Esophagus squamous epithelium (tissue), 5 donors: ENCODE measurements at regions not wholly inside any gene's neighbourhood (a gene's known extent, or its start where the extent isn't known, plus 50 kb on each side); places are given as distances from the start of the nearest gene placed in this dataset.

Experiments
- DNase-seq: peaks from one replicate; lab custom pipeline; 2025; lab: John Stamatoyannopoulos, UW
- H3K27ac ChIP-seq, 4 donors: fragments of 200-600 bp; sonication (generic); one replicate each; pipeline ENCODE4 v1.5.1; 2016 to 2019; ENCODE audit warnings: mild to moderate bottlenecking in 1 of 4
- H3K27me3 ChIP-seq, 4 donors: fragments of 200-600 bp; sonication (generic); 1 replicate in 3 of 4; 2 replicates in 1 of 4; pipeline versions ENCODE4 v1.5.1 to v1.6.0; 2017 to 2021; ENCODE audit warnings: antibody characterized with exemption in 1 of 4
- H3K36me3 ChIP-seq, 3 donors: fragments of 200-600 bp; sonication (generic); one replicate each; pipeline ENCODE4 v1.5.1; 2016 to 2019
- H3K4me1 ChIP-seq, 3 donors: fragments of 200-600 bp; sonication (generic); one replicate each; pipeline ENCODE4 v1.5.1; 2017 to 2019
- H3K4me3 ChIP-seq, 4 donors: fragments of 200-600 bp; sonication (generic); 1 replicate in 3 of 4; 2 replicates in 1 of 4; pipeline ENCODE4 v1.5.1; 2016 to 2019; ENCODE audit warnings: mild to moderate bottlenecking in 2 of 4, moderate library complexity in 1 of 4
- H3K9me3 ChIP-seq, 3 donors: fragments of 200-600 bp; sonication (generic); one replicate each; pipeline ENCODE4 v1.5.1; 2016 to 2019
- CTCF ChIP-seq, 6 experiments: fragments of 450-650 bp in 4 of 6; fragments of 200-600 bp in 2 of 6; sonication (generic) in 2 of 6; IDR thresholded peaks; one replicate each; pipeline ENCODE4 v1.5.1; 2016 to 2019; ENCODE audit warnings: antibody characterized with exemption in 6 of 6, mild to moderate bottlenecking in 4 of 6, moderate library complexity in 4 of 6
- POLR2A ChIP-seq, 4 donors: fragments of 450-650 bp; IDR thresholded peaks; one replicate each; pipeline ENCODE4 v1.6.1; 2017; ENCODE audit warnings: antibody characterized with exemption in 4 of 4, mild to moderate bottlenecking in 4 of 4, moderate library complexity in 3 of 4
- WGBS, 2 donors: methylation state at CpG; one replicate each; pipeline ENCODE4 v1.1.5; 2018; 5-methylcytosine and 5-hydroxymethylcytosine counted together
- intact Hi-C: fragments of 100-400 bp; cut with DNase I; formaldehyde crosslinking; loops from one replicate; pipeline ENCODE4 v1.15.0; 2022
- donor health status: DM: yes; HTN: yes; CAD: no.

- no peaks in the 10 kb centered on the region for H3K27me3 ChIP-seq
- 50 to 54% methylated on average over 2 of the region's 2 CpGs for WGBS, 2 donors
- no peak for DNase-seq
Observed at GRCh38 chr12:97940629-97941028, 478.0 kb downstream of the RMST start.

GRCh38 chr12:97941686-97942354 lies 479.2 kb downstream of the RMST start:
- DNase-seq: no peak
- TF ChIP-seq CTCF (IDR thresholded peaks at IDR 0.05) (no peak), POLR2A (IDR thresholded peaks at IDR 0.05) (no peak)
- WGBS, 2 donors: 77 to 90% methylated on average over 3 of the region's 3 CpGs
- Histone ChIP-seq H3K9me3 (no peaks in the 10 kb centered on the region), H3K27me3 (no peaks in the 10 kb centered on the region), H3K27ac (no peak overlapping the region), H3K4me1 (no peaks in the 10 kb centered on the region), H3K4me3 (no peak overlapping the region), H3K36me3 (no peaks in the 10 kb centered on the region)
- intact Hi-C loops: no loop called here

More at GRCh38 chr12:97940629-97941028, 478.0 kb downstream of the RMST start:
- H3K36me3 ChIP-seq: no peaks in the 10 kb centered on the region
- no peaks in the 10 kb centered on the region for H3K4me1 ChIP-seq
- H3K9me3 ChIP-seq: no peaks in the 10 kb centered on the region
- TF ChIP-seq POLR2A (IDR thresholded peaks at IDR 0.05) (no peak), CTCF (IDR thresholded peaks at IDR 0.05) (no peak)
- H3K27ac ChIP-seq: no peak overlapping the region
- intact Hi-C loops: no loop called here
- H3K4me3 ChIP-seq: no peak overlapping the region

- H3K36me3 ChIP-seq: no peaks in the 10 kb centered on the region
- no peaks in the 10 kb centered on the region for H3K9me3 ChIP-seq
- intact Hi-C loops: no loop called here
- H3K27me3 ChIP-seq: no peaks in the 10 kb centered on the region
- no peak overlapping the region for H3K4me3 ChIP-seq
- 53 to 67% methylated on average over 1 of the region's 1 CpG for WGBS, 2 donors
- peak in 1 of 6 experiments; percentile 7 for TF ChIP-seq CTCF (IDR thresholded peaks at IDR 0.05)
- no peak for TF ChIP-seq POLR2A (IDR thresholded peaks at IDR 0.05)
- DNase-seq: no peak
- no peaks in the 10 kb centered on the region for H3K4me1 ChIP-seq
- H3K27ac ChIP-seq: no peak overlapping the region
Observed at GRCh38 chr12:97943359-97943758, 480.8 kb downstream of the RMST start.

- 30 to 55% methylated on average over 2 of the region's 2 CpGs for WGBS, 2 donors
- intact Hi-C loops: no loop called here
- Histone ChIP-seq H3K9me3 (no peaks in the 10 kb centered on the region), H3K4me3 (no peak overlapping the region), H3K4me1 (no peaks in the 10 kb centered on the region), H3K27ac (no peak overlapping the region), H3K36me3 (no peaks in the 10 kb centered on the region), H3K27me3 (no peaks in the 10 kb centered on the region)
- no peak for DNase-seq
- TF ChIP-seq POLR2A (IDR thresholded peaks at IDR 0.05) (no peak), CTCF (IDR thresholded peaks at IDR 0.05) (no peak)
Observed at GRCh38 chr12:97944576-97944975, 482.0 kb downstream of the RMST start.

GRCh38 chr12:97946701-97947100 lies 484.1 kb downstream of the RMST start:
- H3K4me3 ChIP-seq: no peak overlapping the region
- H3K27me3 ChIP-seq: no peaks in the 10 kb centered on the region
- no peak overlapping the region for H3K27ac ChIP-seq
- intact Hi-C loops: no loop called here
- H3K36me3 ChIP-seq: no peaks in the 10 kb centered on the region
- WGBS, 2 donors: 68 to 73% methylated on average over 1 of the region's 1 CpG
- DNase-seq: no peak
- no peaks in the 10 kb centered on the region for H3K9me3 ChIP-seq
- no peak for TF ChIP-seq POLR2A (IDR thresholded peaks at IDR 0.05)
- TF ChIP-seq CTCF (IDR thresholded peaks at IDR 0.05): no peak
- no peaks in the 10 kb centered on the region for H3K4me1 ChIP-seq
